HL-60/S4 (cell line): ENCODE measurements at regions not wholly inside any gene's neighbourhood (a gene's known extent, or its start where the extent isn't known, plus 50 kb on each side); places are given as distances from the start of the nearest gene placed in this dataset.
"Not testable (repeated sequence)": the region's sequence is repeated elsewhere in the genome, so short reads cannot be mapped to it uniquely, and the experiment has no call there.

ENCODE experiments used
- in situ Hi-C: fragments of 300-500 bp; cut with MboI; formaldehyde crosslinking; loops from 2 replicates; pipeline ENCODE4 v1.14.3; 2022; ENCODE audit warnings: low sequenced_read_pairs

DNA sequence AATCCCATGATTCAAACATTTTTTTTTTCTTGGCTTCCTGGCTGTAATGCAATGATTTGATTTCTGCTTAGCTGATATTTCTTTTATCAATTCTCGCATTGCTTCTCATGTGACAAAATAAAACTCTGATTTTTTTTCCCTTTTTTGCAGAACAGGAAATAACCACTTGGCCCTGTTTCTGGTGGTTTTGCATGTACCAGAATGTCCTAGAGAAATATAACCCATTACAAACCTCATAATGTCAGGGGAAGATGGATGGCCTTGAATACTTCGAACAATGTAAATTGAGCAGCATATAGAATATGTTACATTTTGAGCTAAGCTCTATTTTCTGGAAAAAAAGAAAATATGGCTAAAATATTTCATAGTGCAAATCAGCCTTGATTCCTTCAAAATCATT, 275.6 kb downstream of the RAP2B start:
- in situ Hi-C loops, result no loop called here

DNA sequence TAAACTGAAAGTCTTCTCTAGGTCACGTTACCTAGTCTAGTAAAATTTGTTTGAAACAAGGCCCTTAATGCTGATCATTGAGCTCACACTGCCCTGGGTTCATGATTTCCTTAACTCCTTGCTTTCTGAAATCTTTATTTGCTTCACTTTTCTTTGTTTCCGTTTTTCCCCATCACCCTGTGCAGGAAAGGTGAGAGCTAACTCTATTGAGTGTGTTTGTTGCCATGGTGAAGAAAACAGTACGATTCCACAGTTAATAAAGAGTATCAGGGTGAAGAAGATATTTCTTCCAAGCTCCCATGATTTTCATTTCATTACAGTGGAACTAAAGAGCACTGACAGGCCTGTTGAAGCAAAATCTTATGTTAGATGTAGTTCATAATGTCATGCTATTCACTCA, 276.2 kb downstream of the RAP2B start:
- in situ Hi-C loops, result no loop called here

DNA sequence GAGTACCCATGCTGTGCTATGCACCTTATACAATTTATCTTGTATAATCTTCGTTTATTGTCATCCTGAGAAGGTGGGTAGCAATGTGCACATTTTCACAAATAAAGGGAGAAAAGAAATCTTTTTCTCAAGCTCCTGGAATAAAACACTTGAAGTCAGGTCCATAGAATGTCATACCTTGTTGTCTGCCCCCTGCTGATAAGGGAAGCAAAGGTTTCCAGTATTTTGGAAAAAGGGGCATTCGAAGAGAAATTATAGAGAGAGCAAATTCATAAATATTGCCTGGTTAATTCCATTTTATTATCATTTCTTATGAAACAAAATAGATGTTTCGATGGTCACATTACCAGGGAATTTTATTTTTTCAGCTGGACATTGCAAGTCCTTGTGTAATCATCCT, 277.8 kb downstream of the RAP2B start:
- in situ Hi-C loops, result no loop called here

DNA sequence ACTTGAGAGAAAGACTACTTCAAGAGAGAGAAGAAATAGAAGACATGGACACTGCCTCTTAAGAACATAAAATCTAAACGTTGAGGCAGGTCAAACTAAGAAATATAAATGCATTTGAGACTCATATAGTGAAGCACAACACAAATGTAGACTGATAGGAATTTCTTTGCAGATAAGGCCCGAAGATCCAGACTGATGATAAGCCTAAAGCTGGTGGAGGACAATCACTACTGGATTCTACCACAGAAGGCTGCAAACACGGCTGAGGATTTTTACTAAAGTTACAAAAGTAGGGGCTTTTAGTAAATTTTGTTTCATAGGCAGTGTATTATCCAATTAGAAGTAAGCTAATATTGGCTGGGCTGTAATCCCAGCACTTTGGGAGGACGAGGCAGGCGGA, 278.3 kb downstream of the RAP2B start:
- in situ Hi-C loops, result no loop called here

DNA sequence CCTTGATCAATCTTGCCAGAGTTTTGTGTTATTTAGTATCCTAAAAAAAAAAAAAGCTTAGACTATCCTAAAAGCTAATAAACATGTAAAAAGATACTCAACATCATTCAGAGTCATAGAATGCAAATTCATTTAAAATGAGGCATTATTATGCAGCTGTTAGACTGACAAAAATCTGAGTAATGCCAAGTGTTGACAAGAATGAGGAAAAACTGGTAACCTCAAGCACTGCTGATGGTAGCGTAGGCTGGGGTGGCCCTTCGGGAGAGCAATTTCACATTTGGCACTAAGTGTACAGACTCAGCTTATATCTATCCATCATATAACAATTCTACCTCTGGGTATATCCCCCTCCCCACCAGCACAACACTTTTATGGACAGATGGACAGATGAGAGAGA, 280.4 kb downstream of the RAP2B start:
- in situ Hi-C loops, result no loop called here

- in situ Hi-C loops, result no loop called here
These were observed 280.9 kb downstream of the RAP2B start for GRCh38 chr3:153442799-153443487.

GRCh38 chr3:153443961-153444360, 281.9 kb downstream of the RAP2B start:
- in situ Hi-C loops, result no loop called here

DNA sequence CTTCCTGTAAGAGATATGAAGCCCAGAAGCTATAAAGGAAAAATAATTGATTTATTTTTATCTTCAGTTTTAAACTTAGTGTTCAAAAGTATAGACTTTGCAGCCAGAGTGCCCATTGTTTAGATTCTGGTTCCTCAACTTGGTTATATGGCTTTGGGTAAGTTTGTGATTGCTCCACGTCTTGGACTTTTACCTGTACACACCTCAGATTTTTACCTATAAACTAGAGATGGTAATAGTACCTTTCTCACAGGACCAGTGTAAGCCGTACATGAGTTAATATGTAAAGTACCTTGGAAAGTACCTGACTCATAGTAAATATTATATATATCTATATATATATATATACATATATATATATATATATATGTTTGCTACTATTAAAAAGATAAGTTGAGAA, 283.8 kb downstream of the RAP2B start:
- in situ Hi-C loops, result no loop called here

DNA sequence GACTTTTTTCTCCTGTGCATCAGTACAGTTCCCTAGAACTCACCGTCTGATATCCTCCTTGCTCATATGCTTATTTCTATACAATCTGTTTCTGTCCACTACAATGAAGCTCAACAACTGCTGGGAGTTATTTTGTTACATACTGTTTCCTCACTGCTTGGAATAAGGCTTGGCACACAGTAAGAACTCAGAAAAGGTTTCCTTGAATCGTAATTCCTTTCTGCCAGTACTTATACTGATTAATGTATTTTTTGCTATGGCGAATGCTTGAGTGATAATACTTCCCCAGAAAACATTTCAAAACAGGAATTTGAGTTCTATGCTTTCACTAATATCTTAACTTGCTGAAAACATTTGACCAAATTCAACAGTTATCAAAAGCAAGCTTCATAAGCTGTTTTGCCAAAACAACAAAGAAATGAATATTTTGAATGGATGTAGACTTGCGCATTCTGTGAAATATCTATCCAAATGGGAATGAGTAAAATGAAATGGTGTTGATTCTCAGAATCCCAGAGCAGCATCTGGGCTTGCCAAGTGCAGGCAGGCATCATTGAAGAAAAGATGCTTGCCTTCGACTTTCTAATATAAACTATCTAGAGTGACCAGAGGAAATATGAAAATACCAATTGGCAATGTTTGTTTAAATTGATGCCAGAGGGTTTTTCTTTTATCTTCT, 286.3 kb downstream of the RAP2B start:
- in situ Hi-C loops, result no loop called here

DNA sequence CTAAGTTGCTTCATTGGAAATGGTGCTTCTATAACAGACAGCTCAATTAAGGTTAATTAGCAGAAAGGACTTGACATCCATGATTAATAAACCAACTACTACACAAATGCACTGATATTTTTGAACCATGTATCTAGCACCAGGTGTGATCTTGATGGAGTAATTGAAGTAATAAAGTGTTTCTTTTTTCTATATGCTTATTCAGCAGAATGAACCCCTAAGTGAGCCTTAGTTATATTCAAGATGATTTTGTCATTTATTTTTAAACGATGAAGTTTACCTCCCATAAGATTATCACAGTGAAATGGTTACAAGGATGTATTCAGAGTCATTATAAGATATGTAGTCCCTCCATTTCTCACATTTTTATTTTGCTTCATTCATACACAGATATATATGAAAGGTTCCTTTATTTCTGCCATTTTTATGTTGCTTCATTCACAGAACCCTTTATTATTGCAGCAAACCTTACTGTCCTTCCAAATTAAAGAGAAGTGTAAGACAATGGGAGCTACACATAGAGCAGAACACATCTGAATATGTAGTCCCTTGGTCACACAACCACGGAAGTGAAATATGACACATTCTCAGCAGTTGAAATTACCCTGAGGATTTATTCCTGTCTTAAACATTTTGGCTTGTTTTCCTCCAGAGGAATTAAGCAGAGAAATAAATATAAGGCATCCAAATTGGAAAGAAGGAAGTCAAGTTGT, 295.0 kb downstream of the RAP2B start:
- in situ Hi-C loops, result no loop called here

DNA sequence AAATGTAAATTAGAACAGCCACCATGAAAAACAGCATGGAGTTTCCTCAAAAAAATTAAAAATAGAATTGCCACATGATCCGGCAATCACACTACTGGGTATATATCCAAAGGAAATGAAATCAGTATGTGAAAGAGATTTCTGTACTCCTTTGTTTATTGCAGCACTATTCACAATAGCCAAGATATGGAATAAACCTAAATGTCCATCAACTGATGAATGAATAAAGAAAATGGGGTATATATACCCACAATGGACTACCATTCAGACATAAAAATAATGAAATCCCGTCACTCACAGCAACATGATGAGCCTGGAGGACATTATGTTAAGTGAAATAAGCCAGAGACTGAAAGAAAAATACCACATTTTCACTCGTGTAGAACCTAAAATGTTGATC, 296.9 kb downstream of the RAP2B start:
- in situ Hi-C loops, result no loop called here

DNA sequence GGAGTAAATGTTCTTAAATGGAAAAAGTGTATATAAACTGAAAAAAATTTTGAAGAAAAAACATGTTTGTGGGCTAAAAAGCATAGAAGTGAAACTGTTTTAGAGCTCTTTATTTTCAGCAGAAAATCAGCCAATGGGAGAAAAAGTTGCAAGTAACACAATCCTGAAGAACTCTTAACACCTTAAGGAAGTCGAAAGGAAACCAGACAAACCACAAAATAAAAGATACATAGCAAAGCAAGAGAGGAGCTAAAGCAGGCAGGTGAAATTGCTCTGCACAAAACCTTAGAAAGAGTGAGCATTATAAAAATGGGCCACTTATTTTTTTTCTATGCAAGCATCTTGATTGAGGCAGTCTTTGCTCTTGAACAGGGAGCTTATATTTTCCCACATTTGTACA, 300.5 kb downstream of the RAP2B start:
- in situ Hi-C loops, result no loop called here

- in situ Hi-C loops, result no loop called here
These were observed 301.9 kb downstream of the RAP2B start for GRCh38 chr3:153463895-153464294.

DNA sequence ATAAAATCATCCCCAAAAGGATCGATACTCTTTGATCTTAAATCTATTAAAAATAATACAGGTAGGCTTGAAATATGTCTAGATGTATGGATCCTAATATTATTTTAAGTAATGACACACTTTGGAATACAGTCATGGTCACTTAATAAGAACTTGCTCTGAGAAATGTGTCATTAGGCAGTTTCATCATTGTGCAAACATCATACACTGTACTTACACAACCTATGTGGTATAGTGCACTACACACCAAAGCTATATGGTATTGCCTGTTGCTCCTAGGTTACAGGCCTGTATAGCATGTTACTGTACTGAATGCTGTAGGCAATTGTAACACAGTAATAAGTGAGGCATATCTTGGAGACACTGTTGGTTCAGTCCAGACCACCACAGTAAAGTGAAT, 307.1 kb downstream of the RAP2B start:
- in situ Hi-C loops, result no loop called here

DNA sequence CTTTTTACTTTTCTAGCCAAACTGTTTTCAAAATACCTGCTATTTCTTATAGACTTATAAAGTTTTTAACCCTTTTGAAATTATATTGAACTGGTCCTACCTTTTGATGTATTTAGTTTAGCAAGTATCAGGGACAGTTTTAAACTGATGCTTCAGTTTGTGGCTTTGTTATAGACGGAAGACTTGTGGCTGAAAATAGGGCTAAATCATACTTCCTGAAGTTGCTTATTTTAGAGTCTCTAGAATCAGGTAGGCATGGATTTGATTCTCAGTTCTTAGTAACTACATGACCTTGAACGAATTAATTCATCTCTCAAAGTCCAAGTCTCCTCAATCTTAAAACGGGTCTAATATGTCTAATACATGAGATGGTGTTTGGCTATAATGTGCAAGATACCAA, 322.8 kb downstream of the RAP2B start:
- in situ Hi-C loops, result no loop called here

GRCh38 chr3:153495422-153495821, 333.4 kb downstream of the RAP2B start:
- in situ Hi-C loops, result no loop called here

GRCh38 chr3:153502682-153503081, 340.7 kb downstream of the RAP2B start:
- in situ Hi-C loops, result no loop called here

DNA sequence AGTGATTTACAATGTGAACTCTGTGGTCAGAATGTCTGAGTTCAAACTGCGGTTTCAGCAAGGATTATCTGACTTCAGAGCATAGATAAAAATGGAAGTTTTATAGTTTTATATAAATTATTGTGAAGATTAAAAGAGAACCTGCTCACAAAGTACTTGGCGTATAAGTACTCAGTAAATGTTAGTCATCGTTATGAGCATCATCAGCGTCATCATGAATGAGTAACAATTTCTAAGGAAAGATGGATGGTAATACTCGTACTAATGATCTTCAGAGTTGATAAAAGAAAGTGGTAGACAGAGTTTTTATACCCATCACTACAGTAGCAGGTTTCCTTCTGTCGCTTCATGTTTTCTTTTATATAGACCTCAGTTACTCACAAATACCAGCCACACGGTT, 341.8 kb downstream of the RAP2B start:
- in situ Hi-C loops, result no loop called here

DNA sequence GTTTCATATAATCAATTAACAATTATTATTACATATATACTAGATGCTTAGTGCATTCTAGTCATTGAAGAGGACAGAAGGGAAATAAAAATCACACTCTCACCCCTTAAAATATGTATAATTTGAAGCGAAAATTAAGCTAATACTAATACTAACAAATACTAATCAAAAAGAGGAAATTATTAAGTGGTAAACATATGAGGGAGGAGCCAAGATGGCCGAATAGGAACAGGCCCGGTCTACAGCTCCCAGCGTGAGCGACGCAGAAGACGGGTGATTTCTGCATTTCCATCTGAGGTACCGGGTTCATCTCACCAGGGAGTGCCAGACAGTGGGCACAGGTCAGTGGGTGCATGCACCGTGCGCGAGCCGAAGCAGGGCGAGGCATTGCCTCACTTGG, 344.2 kb downstream of the RAP2B start:
- in situ Hi-C loops, result not testable (repeated sequence)

DNA sequence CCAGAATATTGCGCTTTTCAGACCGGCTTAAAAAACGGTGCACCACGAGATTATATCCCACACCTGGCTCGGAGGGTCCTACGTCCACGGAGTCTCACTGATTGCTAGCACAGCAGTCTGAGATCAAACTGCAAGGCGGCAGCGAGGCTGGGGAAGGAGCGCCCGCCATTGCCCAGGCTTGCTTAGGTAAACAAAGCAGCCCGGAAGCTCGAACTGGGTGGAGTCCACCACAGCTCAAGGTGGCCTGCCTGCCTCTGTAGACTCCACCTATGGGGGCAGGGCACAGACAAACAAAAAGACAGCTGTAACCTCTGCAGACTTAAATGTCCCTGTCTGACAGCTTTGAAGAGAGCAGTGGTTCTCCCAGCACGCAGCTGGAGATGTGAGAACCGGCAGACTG, 344.7 kb downstream of the RAP2B start:
- in situ Hi-C loops, result not testable (repeated sequence)

GRCh38 chr3:153513236-153513635, 351.2 kb downstream of the RAP2B start:
- in situ Hi-C loops, result no loop called here

GRCh38 chr3:153528473-153528872, 366.4 kb downstream of the RAP2B start:
- in situ Hi-C loops, result no loop called here
